Lung microvascular endothelial cell (primary cell): ENCODE measurements at regions not wholly inside any gene's neighbourhood (a gene's known extent, or its start where the extent isn't known, plus 50 kb on each side); places are given as distances from the start of the nearest gene placed in this dataset.
"Not testable (repeated sequence)": the region's sequence is repeated elsewhere in the genome, so short reads cannot be mapped to it uniquely, and the experiment has no call there.

ENCODE experiments used
- DNase-seq, 2 donors: peaks; one replicate each; pipeline versions ENCODE4 v3.0.0 to v3.0.0-alpha.2; 2010; ENCODE audit warnings: low read depth in 2 of 2

GRCh38 chr2:49861821-49862220, 707.5 kb upstream of the FSHR start:
- no peak for DNase-seq

DNA sequence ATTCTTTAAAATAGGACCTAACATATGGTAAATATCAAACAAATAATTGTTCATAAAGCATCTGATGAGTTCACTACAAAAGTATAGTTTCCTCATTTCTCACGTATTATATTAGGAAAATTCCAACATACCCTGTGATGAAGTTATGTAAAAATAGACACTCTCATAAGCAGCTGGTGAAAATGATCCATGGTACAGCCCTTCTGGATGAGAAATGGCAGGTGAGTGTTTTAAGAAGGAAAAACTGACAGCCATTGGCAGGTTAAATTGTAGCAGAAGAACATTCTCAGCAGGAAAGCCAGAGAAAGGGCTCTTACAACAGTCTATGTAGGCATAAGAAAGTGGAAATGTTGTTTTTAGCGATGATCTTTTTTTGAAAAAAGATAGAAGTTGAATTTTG, 706.5 kb upstream of the FSHR start:
- no peak for DNase-seq

DNA sequence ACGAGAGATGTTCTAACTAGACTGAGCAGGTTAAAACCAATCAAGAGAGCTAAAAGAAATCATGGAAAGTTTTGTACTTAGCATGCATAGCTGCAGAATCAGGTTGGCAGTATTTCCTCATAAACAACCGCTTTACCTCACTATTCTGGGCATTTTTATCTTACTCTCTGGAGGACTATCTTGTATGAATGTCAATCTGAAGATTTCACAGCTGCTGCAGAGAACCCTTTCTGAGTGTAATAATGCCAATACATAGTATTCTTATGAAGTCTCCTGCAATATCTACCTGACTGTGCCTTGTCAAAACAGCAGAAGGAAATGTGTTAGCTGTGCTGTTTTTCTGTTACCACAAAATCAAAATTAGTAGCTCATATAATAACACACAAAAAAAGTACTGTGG, 705.9 kb upstream of the FSHR start:
- DNase-seq, result no peak

DNA sequence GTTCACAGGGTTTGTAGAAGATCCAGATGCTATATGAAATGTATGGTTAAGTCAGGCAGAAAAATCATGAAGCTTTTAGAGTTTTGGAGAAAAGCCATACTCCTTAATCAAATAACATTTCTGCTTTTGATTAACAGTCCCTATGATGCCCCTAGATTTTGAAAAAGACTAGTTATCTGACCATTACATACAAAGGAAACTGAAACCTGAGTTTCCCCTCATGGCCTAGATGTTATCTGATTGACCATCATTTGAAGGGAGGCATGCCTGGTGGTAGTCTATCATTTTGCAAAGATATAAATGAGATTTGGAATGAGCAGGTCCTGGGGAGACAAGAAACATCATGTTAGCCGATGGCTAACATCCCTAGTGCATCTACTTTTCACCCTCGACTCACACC, 704.3 kb upstream of the FSHR start:
- DNase-seq, result no peak

- no peak for DNase-seq
Observed at GRCh38 chr2:49858113-49858490, 703.8 kb upstream of the FSHR start.

DNA sequence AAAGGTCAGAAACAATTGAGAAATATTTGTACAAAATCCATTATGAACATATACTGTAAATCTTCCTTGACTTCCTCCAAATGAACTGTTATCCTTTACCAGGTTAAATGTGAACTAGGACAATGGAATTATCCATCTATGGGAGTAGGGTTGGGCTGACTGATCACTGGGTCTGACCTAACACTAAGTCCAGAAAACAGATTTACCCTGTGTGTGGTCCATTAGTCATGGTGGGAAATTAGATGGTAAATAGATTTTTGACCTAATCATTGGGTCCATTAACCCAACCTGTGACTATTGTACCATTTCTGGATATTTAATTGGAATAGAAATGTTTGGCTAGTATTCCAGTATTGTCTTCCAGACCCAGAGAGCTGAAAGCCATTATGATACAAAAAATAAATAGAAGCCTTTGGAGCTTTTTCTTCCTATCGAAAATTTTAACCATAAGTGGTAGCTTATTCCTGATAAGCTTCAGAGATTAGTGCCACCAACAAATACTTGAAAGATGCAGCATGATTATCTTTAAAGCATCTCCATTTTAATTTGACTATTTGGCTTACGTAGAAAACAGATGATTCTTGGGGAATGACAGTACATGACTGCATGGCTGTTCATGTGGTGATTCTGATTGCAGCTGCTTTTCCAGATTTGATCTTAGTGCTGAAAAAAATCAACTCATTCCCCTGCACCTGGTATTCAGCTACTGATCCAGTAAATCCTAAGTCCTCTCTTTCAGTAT, 703.2 kb upstream of the FSHR start:
- DNase-seq, result no peak

GRCh38 chr2:49845671-49846070, 691.4 kb upstream of the FSHR start:
- no peak for DNase-seq

DNA sequence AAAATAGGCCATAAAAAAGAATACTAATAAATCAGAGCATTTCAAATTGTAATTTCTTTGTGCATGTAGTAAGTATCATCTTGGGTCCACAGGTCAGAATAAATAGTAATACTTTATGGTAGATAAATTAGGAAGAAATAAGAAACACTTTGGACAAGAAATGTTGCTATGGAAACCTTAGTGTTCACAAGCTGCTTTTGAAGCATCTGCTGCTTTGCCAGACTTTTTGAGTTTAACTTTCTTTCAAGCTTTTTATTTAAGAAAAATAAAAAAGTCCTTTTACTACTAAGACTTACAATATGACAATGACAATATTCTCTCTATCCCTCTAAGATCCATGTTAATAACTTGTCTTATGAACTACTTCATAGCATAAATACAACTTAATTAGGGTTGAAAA, 690.7 kb upstream of the FSHR start:
- no peak for DNase-seq

DNA sequence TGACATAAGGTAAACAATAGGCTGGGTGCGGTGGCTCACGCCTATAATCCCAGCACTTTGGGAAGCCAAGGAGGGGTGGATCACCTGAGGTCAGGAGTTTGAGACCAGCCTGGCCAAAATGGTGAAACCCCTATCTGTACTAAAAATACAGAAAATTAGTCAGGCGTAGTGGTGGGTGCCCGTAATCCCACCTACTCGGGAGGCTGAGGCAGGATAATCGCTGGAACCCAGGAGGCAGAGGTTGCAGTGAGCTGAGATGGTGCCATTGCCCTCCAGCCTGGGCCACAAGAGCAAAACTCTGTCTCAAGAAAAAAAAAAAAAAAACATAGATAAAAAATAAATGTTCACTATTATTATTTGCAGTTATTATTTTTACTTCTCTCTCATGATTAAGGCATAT, 689.8 kb upstream of the FSHR start:
- DNase-seq, result not testable (repeated sequence)

DNA sequence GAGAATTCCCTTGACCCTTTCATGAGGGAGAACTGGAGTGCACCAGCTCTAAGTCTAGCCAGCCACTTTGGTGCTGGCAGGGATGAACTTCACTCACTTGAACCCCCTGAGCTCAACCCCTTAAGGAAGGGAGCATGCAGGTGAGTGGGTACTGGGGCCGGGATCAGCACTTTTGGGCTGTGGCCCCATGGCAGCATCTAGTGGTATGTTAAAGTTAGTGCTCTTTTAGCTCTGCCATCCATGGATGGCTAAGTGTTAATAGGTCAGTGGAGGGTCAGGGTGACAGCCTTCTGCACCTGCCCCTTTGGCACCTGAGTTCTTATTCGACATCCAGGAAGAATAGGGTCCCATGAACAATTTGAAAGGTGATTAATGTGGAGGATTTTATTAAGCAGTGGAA, 689.0 kb upstream of the FSHR start:
- DNase-seq, result no peak

DNA sequence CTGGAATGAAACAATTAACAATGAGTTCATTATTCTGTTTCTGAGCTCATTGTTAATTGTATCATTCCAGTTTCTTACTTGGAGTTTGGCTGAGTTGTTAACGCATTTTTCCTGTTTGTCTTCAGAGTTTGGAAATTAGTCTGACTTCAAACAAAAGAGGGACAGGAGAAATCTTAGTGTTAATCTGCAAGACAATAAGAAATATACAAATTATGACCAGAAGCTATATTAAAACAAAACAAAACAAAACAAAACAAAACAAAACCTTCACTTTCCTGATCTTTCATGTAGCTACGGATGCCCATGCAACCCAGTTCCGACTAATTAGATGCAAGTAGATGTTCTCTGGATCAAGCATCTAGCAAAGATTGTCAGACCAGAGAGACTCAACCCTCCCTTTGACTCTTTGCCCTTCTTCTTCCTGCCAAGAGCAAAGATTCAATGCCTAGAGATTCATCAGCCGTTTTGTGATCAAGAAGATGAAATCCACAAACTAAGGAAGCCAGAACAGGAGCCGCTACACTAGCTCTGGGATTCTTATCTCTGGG, 686.2 kb upstream of the FSHR start:
- DNase-seq, result no peak

DNA sequence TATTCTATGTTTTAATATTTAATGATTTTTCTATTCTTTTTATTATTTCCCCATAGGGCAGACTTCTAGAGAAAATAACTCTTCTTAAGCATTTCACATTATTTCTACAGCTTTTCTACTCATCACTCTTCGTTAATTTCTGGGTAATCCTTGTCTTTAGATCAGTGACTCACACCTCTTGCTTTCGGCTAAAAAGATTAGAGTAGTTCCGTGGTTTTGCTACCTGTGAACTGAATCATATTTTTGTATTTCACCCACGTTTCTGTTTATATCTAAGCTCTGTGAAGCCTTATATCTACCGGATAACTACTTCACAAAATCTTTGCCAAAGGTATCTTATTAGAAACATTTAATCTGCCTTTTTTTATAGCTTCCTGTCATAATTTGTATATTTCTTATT, 685.5 kb upstream of the FSHR start:
- DNase-seq, result no peak

DNA sequence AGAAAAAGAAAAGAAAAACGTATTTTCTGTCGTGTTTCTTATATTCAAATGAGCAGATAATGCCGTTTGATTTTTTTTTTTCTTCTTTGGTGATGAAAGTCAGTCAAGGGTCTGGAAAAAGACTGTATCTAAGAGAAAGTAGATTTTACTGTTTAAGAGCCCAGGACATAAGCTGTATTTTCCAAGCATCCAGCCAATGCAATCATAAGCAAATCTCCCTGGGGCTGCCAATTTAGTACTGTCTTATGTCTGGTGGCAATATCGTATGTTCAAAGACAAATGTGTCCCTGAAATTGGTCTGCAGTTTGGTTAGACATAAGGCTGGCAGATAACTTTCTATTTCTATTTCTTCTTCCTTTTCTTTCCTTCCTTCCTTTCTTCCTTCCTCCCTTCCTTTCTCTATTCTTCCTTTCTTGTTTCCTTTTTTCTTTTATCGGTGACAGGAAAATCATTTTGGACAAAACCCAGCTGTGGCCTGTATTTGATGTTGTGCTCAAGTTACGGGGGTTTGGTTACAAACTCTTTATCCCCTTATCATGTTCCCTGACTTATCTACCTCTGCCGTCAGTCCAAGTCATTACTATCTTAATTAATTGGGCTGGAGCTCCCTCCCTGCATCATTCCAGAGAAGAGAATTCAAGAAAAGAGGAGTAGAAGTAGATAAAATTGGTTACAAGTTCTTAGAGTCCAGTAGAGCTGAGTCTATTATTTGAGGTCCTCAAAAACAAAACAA, 683.4 kb upstream of the FSHR start:
- DNase-seq, result no peak

DNA sequence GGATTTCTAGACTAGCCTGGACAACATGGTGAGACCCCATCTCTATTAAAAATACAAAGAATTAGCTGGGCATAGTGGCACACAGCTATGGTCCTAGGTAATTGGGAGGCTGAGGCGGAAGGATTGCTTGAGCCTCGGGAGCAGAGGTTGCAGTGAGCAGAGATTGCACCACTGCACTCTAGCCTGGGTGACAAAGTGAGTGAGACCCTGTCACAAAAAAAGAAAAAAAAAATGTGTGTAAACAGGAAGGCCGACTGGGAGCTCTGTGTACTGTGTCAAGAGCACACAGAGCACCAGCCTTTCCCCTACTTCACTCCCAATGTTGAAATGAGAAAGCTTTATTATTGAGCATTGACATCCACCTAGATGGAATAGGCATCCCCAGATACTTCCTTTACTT, 681.7 kb upstream of the FSHR start:
- DNase-seq, result no peak

DNA sequence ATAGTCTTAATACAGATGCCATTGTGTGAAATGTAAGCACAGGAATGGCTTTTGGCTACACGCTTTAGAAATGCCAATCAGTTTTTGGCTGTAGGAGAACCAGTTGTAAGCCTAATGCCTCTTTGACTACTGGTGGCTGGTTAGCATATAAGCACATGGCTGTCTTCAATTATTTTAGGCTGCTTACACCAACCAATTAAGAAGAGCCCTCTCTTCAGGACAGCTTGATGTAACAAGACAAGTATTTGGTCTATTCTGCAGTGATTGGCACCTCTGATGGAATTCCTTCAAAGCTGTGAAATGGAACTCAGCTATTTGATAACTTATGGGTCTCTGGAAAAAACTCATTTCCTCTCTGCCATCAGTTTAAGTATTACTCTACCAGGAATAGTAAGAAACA, 680.1 kb upstream of the FSHR start:
- DNase-seq, result no peak

DNA sequence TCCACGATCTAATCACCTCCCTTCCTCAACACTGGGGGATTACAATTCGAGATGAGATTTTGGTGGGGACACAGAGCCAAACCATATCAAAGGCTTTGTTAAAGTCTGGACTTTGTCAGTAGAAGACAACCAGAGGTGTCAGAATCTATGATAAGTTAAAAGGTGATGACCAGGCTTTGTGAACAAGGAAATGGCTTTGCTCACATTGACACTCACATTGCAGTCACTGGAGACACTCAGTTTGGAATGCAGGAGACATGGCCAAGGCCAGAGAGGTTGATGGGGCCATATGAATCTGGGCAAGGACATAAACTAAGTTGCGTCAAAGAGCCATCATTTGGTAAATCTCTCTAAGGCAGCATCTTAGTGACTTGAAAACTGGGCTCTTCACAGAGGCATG, 678.2 kb upstream of the FSHR start:
- DNase-seq, result no peak

GRCh38 chr2:49831698-49832367, 677.5 kb upstream of the FSHR start:
- no peak for DNase-seq

- DNase-seq, result no peak
Observed at GRCh38 chr2:49830846-49831245, 676.5 kb upstream of the FSHR start.

- no peak for DNase-seq
Observed at GRCh38 chr2:49827366-49827765, 673.1 kb upstream of the FSHR start.

- no peak for DNase-seq
Observed at GRCh38 chr2:49813208-49813607, 658.9 kb upstream of the FSHR start.

DNA sequence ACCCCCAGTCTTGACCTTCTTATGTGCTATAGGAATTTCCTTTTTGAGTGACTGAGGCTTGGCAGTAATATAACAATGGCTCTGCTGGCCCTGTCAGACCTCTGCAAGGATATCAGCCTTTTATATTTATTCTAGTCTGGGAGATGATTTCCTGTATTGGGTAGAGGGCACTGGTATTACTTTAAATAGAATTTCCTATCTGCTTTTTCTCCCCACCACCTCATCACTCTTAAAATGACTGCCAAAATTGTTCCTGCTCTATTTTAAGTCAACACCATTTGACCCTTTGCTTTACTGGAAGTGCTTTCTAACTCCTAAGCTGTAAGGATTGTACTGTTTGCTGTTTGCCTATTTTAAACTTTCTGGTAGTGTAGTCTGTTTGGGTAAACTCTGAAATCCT, 658.4 kb upstream of the FSHR start:
- DNase-seq, result no peak

DNA sequence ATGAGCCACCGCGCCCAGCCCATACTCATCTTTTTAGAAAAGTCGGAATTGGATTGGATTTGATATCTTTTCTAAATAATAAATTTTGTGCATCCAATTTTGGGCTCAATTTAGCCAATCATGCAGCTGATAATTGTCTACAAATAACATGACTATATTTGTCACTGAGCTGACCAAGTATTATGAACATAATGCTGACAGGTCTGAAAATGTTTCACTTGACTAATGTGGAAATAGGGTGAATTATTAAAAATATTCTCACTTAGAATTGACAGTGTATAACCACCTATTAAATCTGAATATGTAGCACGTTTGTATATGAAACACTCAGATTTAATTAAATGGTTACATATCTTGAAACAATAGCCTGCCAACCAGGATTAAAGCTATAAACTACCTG, 657.2 kb upstream of the FSHR start:
- DNase-seq, result no peak

- no peak for DNase-seq
Observed at GRCh38 chr2:49807689-49808088, 653.4 kb upstream of the FSHR start.
